GM19397 (cell line): ENCODE measurements at regions not wholly inside any gene's neighbourhood (a gene's known extent, or its start where the extent isn't known, plus 50 kb on each side); places are given as distances from the start of the nearest gene placed in this dataset.

Experiments used
- ATAC-seq: cut with Tn5 transposase; IDR thresholded peaks from one replicate; pipeline ENCODE4 v1.9.1; 2021; ENCODE audit warnings: mild to moderate bottlenecking, moderate library complexity; ENCODE audit not compliant: unreplicated experiment

DNA sequence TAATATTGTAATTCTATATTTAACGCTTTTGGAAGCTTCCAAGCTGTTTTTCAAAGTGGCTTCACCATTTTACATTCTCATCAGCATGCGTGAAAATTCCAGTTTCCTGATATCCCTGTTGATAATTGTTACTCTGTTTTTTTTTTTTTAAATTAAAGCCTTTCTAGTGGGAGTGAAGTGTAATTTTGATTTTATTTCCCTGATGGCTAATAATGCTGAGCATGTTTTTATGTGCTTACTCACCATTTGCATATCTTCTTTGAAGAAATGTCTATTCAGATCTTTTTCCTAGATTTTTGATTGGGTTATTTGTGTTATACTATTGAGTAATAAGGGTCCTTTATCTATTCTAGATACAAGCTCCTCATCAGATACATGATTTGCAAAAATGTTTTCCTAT lies 382.8 kb upstream of the HS6ST1 start:
- ATAC-seq, result no peak

DNA sequence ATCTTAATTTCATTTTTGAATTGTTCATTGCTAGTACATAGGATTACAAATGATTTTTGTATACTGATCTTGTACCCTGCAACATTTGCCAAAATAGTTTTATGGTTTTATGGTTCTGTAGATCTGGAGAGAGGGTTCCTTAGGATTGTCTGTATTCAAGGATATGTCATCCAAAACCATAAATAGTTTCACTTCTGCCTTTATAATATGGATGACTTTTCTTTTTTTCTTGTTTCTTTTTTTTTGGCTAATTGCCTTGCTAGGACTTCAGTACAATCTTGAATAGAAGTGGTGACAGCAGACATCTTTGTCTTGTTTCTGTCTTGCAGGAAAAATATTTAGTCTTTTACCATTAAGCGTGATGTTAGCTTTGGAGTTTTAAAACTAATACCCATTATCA lies 383.9 kb upstream of the HS6ST1 start:
- ATAC-seq, result no peak

DNA sequence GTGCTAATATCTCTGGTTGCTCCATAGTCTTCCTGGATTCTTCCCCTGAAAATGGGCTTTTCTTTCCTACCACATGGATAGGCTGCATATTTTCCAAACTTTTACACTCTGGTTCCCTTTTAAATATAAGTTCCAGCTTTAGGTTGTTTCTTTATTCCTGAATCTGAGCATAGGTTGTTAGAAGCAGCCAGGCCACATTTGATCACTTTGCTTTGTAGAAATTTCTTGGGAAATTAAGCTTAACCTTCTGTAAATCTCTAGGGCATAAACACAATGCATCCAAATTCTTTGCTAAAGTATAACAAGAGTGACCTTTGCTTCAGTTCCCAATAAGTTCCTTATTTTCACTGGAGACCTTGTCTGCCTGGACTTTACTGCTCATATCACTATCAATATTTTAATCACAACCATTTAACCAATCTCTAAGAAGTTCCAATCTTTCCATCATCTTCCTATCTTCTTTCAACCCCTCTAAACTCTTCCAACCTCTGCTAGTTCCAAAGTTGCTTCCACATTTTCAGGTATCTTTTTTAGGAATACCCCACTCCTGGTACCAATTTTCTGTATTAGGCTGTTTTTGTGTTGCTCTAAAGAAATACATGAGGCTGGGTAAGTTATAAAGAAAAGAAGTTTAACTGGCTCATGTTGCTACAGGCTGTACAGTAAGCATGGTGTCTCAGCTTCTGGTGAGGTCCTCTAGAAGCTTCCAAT lies 389.6 kb upstream of the HS6ST1 start:
- ATAC-seq, result no peak

DNA sequence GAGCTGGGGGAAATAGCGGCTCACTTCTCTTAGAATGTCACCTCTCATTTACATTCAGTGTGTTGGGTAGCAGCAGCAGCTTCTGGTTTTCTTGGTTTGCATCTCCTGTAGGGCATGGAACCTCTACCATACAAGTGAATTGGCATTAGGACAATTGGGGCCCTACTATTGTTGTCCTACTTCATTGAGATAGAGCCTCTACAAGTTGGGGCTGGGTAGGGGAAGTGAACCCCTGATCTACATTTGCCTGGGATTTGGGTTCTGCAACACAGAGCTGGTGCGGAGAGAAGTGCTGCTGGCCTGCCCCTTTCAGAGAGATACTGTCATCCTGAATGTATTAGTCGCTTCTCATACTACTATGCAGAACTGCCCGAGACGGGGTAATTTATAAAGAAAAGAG lies 391.6 kb upstream of the HS6ST1 start:
- ATAC-seq, result no peak

DNA sequence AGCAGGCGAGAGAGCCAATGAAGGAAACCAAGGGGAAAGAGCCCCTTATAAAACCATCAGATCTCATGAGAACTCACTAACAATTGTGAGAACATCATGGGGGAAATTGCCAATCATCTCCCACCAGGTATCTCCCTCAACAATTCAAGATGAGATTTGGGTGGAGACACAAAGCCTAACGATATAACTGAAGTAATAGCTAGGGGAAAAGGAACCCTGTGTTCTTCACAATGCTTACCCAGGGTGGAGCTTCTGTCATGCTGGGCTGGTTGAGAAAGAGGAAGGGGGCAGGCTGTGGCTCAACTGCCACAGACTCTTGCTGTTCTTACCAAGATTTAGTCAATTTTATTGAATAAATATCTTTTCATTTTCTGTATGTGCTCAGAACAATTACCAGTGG lies 392.1 kb upstream of the HS6ST1 start:
- ATAC-seq, result no peak

DNA sequence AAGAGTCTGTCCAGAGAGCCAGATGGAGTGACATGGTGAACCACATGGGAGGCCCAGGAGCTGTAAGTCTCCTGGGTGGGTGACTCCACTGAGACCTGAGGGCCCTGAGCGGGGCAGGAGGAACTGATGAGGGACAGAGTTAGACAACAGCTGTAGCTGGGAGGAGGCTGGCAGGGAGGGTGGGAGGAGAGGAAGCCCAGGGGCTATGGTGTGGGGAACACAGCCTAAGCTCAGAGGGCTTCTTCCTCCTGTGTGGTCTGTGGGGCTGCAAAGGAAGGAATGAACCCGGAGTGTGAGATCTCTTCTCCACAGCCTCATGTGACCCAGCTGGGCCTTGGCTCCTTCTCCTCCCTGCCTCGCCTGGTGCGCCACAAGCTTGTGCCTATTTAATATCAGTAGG lies 395.6 kb upstream of the HS6ST1 start:
- no peak for ATAC-seq

DNA sequence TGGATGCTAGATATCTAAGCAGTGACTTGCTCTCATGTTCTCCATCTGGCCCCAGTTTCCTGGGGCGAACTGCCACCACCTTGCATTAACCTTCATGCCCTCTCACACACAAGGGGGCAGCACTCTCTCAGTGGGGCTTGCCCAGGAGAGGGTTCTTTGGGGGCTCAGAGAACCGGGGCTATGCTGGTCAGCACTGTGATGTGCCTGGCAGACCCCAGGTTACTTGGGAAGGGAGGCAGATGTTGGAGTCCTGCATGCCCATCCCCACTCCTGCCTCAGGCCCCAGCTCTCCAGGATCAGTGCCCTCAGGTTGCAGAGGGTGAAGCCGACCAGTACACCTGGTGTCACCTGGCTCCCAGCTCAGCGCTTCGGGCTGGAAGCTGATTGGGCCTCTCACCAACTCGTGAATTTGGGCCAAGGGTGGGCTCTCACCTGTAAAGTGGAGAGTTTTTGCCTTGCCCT lies 396.2 kb upstream of the HS6ST1 start:
- no peak for ATAC-seq

DNA sequence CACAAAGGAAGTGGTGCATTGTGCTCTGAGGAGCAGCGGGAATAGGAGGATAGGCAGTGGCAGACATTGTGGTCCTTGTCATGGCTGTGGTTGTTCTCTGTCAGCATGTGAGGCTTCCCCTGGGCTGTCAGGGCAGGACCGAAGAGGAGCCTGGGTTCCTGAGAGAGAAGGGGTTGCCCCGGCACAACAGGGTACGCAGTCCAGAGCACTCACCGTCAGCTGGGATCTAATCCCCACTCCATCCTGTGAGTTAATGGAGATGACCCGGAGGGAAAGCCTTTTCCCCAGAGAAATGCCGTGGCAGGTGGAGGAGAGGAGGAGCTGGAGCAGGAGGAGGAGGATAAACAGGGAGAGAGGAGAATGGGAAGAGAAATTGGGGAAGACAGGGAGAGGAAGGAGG lies 396.7 kb upstream of the HS6ST1 start:
- ATAC-seq, result no peak

DNA sequence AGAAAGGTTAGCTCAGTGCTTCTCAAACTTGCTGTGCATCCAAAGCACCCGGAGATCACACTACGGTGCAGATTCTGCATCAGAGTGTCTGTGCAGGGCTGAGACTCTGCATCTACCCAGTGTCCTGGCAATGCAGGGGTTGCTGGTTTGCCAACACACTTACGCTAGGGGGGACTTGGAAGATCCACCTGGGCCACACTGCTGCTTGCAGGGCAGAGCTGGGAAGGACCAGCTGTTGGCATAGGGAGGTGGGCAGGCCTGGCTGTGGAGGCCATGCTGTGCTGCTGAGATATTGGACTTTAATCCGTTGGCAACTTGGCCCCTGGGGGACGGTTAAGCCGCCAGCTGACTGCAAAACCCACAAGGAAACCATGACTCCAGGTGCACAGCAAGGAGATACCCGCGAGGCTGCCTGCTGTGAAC lies 397.6 kb upstream of the HS6ST1 start:
- no peak for ATAC-seq

DNA sequence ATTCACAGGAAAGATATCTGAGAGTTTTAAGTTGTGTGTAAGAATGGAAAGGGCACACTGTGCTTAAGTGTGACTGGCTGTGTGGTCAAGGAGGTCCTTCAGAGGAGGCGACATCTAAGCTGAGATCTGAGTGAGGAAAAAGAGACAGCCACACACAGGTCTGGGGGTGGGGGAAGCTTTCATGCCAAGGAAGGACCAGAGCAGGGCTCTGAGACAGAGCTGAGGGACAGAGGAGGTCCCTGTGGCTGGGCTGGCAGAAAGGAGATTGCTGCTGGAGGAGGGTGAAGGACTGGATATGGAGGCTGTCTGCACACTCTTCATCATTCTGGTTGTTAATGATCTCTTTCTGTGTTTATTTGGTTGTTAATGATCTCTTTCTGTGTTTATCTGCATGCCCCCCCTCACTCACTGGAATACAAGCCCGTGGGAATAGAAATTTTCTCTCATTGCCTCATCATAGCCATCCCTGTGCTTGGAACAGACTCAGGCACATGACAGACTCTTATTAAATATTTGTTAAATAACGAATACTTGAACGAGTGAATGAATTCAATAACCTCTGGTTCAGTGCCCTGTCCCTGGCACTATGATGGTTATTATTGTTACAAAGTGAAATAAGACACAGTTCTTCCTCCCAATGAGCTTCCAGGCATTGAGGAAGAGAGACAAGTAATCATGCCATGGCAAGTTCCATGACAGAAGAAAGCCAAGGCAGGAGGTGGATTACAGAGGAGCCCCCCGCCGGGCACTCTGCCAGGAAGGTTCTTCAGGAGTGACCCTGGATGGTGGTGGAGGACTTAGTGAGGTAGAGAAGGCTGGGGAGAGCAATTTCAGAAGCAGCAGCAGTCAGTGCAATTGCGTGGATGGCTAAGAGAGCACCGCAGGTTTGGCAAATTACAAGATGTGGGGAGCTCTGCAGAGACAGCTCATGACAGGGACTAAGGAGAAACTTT lies 399.4 kb upstream of the HS6ST1 start:
- ATAC-seq, result no peak

DNA sequence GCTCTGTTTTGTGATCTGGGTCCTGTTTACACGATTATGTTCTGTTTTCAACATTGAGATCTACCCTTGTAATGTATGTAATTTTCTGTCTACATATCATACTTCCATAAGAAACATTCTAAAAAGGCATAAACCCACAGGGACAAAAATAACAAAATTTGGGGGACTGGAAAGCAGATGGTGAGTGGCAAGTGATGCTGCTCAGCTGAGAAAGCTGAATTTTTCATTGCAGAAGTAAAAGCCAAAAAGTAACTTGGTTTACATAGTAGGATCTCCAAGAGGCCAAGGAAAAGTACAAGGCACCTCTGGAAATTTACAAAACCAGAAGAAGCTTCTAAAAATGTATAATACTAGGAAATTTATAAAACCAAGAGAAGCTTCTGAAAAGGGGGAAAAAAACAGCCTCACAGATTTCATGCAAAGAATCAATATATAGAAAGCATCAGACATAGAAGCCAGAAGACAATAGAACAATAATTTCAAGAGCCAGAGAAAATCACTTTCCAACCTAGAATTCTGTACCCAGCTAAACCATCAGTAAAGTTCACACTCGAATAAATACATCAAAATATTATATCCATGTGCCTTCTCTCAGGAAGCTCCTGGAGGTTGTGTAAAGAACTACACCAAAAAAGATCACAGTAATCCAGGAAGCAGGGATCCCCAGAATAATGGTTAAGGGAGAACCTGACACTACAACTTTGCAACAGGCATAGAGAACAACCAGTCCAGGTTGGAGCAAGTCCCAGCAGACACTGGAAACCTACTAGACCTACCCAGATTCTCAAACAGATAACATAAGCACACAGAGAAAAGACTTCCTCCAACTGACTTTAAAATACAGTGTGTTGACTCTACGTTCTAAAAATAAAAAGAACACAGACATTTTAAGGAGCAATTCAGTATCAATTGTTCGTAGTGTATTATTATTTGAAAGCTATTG lies 401.7 kb upstream of the HS6ST1 start:
- ATAC-seq, result no peak

DNA sequence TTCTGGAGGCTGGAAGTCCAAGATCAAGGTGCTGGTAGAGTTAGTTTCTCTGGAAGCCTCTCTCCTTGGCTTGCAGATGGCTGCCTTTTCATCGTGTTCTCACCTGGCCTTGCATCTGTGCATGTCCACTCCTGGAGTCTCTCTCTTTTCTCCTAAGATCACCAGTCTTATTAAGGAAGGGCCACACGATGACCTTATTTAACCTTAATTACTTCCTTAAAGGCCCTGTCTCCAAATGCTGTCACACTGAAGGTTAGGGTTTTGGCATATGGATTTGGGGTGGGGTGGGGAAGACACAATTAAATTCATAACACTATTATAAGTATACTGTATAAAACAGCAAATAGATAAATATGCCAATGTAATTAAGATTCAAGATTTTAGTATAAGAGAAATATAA lies 402.4 kb upstream of the HS6ST1 start:
- ATAC-seq, result no peak

DNA sequence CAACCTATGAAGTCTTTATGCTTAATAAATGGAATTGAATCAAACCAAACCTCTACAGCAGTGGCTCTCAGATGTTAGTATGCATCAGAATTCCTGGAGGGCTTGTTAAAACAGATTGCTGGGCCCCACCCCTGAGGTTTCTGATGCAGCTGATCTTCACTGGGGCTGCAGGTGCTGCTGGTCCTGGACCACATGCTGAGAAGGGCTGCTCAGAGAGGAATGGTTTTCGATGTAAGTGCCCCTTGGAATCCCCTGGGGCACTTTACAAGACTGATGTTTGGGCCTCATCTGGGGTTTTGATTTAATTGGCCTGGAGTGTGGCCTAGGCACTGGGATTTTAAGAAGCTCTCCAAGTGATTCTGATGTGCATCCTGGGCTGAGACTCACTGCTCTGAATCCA lies 403.8 kb upstream of the HS6ST1 start:
- ATAC-seq, result no peak

DNA sequence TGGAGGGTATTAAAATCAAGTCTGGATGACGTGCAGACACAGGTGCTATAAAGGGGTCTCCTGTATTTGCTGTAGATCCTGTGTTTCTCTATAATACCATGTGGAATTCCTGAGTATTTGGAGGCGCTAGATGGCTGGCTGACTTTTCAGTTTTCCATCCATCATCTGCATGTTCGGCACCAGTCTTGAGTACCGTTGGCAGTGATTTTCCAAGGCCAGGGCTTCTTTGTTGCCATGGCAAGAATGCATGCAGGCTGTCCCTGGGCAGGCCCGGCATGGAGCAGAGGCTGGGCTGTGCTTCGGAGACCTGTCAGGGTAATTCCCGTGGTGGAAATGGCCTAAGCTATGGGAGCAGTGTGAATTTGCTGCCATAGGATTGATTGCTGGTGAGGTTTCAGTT lies 405.9 kb upstream of the HS6ST1 start:
- no peak for ATAC-seq

DNA sequence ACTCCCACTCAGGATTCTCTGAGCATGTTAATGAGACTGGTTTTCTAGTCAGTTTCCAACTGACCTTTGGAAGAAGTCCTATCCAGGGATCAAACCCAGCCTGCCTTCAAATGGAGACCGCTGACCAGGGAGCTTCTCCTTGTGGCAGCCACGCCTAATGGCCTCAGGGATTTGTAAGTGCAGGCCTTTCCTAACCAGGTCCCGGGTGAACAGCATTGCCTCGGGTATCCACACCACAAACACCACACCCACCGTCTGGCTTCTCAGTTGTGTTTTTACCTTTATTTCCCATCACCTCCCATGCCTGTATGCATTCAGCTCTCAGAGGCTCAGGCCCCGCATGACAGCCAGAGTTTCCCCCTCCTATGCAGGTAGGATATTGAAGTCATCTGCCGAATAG lies 406.3 kb upstream of the HS6ST1 start:
- no peak for ATAC-seq

DNA sequence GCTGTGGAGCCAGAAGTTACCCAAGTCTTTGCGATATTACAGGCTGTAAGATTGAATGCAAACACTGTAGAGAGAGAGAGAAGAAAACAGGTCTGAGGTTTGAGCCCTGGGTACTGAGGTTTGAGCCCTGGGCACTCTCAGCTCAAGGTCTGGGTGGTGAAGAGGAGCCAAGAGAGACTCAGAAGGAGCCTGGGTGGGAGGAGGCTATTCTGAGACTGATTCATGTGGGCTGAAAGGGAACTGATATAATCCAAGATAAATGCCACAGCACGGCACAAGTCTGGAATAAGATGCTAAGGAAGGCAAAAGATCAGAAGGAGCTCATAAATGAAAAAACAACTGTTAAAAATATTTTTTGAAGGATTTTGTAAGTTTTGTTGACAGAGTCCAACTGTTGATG lies 407.6 kb upstream of the HS6ST1 start:
- no peak for ATAC-seq

DNA sequence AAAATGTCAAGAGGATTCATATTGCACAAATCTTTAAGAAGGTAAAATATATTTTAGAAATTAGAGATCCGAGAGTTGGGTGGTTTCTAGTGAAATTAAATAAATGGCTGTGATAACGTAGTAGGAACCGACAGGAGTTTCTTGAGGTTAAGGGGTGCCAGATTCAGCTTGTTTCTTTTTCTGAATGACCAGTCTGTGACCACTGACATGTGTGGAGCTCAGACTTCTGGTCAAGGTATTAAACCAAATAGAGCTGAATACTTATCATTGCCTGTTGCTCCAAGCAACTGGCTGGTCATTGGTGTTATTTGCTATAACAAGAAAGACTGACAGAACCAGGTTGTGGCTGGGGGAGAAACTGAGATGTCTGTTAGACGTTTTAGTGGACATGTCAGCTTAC lies 408.2 kb upstream of the HS6ST1 start:
- peak; percentile 38 for ATAC-seq

DNA sequence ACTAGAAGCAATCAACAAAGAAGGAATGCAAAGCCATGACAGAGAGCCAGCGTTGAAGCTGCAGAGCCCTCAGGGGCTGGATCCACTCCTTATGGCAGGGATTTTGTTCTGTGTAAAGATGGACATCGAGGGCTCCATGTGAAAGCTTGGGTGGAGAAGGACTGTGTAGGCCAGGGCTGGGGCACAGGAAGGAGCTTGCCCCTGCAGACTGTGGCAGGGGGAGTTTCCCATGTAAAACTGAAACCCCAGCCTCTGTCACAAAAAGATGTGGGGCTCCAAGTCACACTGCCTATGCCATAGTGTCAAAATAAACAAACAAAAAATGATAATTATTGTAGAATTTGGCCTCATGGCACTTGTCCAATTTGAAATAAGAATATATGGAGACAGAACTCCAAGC lies 408.7 kb upstream of the HS6ST1 start:
- peak; percentile 76 for ATAC-seq

DNA sequence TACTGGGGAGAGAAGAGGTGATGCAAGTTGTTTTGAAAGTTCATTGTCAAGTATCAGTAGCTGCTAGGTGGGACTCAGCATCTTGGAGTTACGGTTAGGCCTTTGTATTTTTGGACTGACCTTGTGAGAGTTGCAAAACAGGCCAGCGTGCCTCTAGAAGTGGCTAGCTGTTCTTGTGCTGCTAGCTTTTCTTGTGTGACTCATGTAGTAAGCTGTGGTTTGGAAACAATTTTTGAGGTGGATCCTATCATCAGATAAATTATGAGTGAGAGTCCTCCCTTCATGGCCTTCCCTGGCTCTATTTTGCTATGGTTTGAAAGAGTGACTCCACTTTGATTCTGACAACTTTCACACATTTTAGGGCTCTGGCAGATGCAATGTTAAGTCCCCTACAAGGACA lies 409.2 kb upstream of the HS6ST1 start:
- ATAC-seq, result no peak

DNA sequence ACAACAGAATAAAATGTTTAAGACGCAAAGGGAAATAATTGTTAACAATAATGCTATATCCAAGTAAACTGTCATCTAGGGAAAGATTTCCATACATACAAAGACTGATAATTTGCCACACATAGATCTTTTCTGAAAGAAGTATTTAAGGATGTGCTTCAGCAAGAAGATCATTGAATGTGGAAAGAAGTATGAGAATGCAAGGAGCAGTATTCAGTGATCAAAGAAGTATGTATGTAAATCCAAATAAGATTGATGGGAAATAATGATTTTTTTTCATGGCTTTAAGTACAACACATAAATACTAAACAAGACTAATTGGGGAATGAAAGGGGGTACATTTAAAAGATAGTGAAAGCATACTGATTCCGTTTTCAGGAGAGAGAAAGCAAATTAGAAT lies 410.4 kb upstream of the HS6ST1 start:
- no peak for ATAC-seq

DNA sequence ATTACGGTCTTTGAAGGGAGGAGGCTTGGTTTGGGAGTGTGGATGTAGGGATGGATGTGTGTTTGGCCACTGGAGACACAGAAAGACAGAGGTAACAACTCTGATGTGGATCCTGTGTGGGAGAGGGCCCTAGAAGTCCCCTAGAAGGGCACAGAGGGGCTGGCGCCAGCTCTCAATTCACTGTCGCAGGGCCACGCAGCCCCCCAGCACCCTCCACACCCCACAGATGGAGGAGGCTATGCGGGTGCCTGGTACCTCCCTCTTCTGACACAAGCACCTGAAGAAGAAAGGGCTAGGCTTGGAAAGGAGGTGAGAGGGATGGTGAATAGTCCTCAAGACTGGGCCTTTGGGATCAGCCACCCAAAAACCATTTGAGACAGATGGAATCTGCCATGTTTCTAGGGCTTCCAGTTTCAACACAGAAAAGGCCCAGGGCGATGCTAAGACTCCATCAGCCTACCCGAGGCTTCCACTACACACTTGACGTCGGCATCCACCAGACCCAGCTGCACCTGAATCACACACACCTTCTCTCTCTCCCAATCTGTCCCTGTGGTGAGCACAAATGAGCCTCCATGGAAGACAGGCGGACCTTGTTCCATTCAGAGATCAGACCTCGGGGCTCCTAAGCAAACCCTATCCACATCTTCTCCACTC lies 413.5 kb upstream of the HS6ST1 start:
- ATAC-seq, result no peak
